ENCODE measurements at regions not wholly inside any gene's neighbourhood (a gene's known extent, or its start where the extent isn't known, plus 50 kb on each side); places are given as distances from the start of the nearest gene placed in this dataset.

GRCh38 chrX:71828086-71828485 is 64.9 kb downstream of the CXorf49B start:
- no peak for TF ChIP-seq CTCF (IDR thresholded peaks at IDR 0.05; ENCODE audit: low read depth, low read length)
- no peak for TF ChIP-seq POLR2A (IDR thresholded peaks at IDR 0.05; ENCODE audit: extremely low read depth, insufficient read length)
- no peak for TF ChIP-seq MYC (IDR thresholded peaks at IDR 0.05; ENCODE audit: low read depth, low read length)
- TF ChIP-seq MAX (IDR thresholded peaks at IDR 0.05; ENCODE audit: low read depth, low read length), result no peak

All from NB4 (cell line).